ENCODE measurements at regions not wholly inside any gene's neighbourhood (a gene's known extent, or its start where the extent isn't known, plus 50 kb on each side); places are given as distances from the start of the nearest gene placed in this dataset.
"Not testable (repeated sequence)": the region's sequence is repeated elsewhere in the genome, so short reads cannot be mapped to it uniquely, and the experiment has no call there.

- Histone ChIP-seq H3K4me1 (ENCODE audit: insufficient read depth, low read length) (no peaks in the 10 kb centered on the region), H3K9me3 (ENCODE audit: low read length) (no peaks in the 10 kb centered on the region), H3K27me3 (ENCODE audit: insufficient read depth, low read length, poor library complexity, severe bottlenecking) (no peaks in the 10 kb centered on the region), H3K27ac (ENCODE audit: low read depth, low read length) (no peak overlapping the region), H3K36me3 (ENCODE audit: insufficient read depth, low read length) (no peaks in the 10 kb centered on the region), H3K4me3 (ENCODE audit: low read length) (no peak overlapping the region)
- peaks cover 3 to 38% (median 13%) of the 10 kb centered on the region in 5 donors for H3K9me3 Mint-ChIP-seq
- POLR2A ChIA-PET: no interaction called here
- no peaks in the 10 kb centered on the region for H3K4me1 Mint-ChIP-seq
- CTCF ChIA-PET: no interaction called here
- DNase-seq: no peak
- no peak overlapping the region for H3K4me3 Mint-ChIP-seq
- H3K36me3 Mint-ChIP-seq: no peaks in the 10 kb centered on the region
- no peaks in the 10 kb centered on the region for H3K27me3 Mint-ChIP-seq
- no peak overlapping the region for H3K27ac Mint-ChIP-seq
These were observed 478.4 kb upstream of the ADGRL3 start for GRCh38 chr4:60721685-60722084.

- POLR2A ChIA-PET: no interaction called here
- Histone ChIP-seq H3K27ac (ENCODE audit: low read depth, low read length) (no peak overlapping the region), H3K9me3 (ENCODE audit: low read length) (no peaks in the 10 kb centered on the region), H3K4me3 (ENCODE audit: low read length) (no peak overlapping the region), H3K27me3 (ENCODE audit: insufficient read depth, low read length, poor library complexity, severe bottlenecking) (no peaks in the 10 kb centered on the region), H3K36me3 (ENCODE audit: insufficient read depth, low read length) (no peaks in the 10 kb centered on the region), H3K4me1 (ENCODE audit: insufficient read depth, low read length) (no peaks in the 10 kb centered on the region)
- no peak overlapping the region for H3K27ac Mint-ChIP-seq
- H3K9me3 Mint-ChIP-seq: peaks cover 5 to 44% (median 13%) of the 10 kb centered on the region in 5 donors
- no peaks in the 10 kb centered on the region for H3K27me3 Mint-ChIP-seq
- H3K4me3 Mint-ChIP-seq: no peak overlapping the region
- H3K36me3 Mint-ChIP-seq: no peaks in the 10 kb centered on the region
- DNase-seq: no peak
- CTCF ChIA-PET: no interaction called here
- no peaks in the 10 kb centered on the region for H3K4me1 Mint-ChIP-seq
These were observed 476.3 kb upstream of the ADGRL3 start for GRCh38 chr4:60723796-60724195.

GRCh38 chr4:60724623-60725022 is 475.5 kb upstream of the ADGRL3 start:
- H3K27me3 Mint-ChIP-seq: no peaks in the 10 kb centered on the region
- H3K27ac ChIP-seq (ENCODE audit: low read depth, low read length): no peak overlapping the region

GRCh38 chr4:60726779-60727178 is 473.3 kb upstream of the ADGRL3 start:
- Mint-ChIP-seq H3K27me3 (no peaks in the 10 kb centered on the region), H3K9me3 (peaks cover 5 to 45% (median 12%) of the 10 kb centered on the region in 5 donors), H3K4me1 (no peaks in the 10 kb centered on the region), H3K4me3 (no peak overlapping the region), H3K27ac (no peak overlapping the region), H3K36me3 (no peaks in the 10 kb centered on the region)
- Histone ChIP-seq H3K4me1 (ENCODE audit: insufficient read depth, low read length) (no peaks in the 10 kb centered on the region), H3K4me3 (ENCODE audit: low read length) (no peak overlapping the region), H3K27me3 (ENCODE audit: insufficient read depth, low read length, poor library complexity, severe bottlenecking) (no peaks in the 10 kb centered on the region), H3K9me3 (ENCODE audit: low read length) (no peaks in the 10 kb centered on the region), H3K36me3 (ENCODE audit: insufficient read depth, low read length) (no peaks in the 10 kb centered on the region), H3K27ac (ENCODE audit: low read depth, low read length) (no peak overlapping the region)
- ChIA-PET CTCF (no interaction called here), POLR2A (no interaction called here)
- DNase-seq: no peak

More at GRCh38 chr4:60724623-60725022, 475.5 kb upstream of the ADGRL3 start:
- no peaks in the 10 kb centered on the region for H3K4me1 ChIP-seq (ENCODE audit: insufficient read depth, low read length)
- peaks cover 5 to 51% (median 13%) of the 10 kb centered on the region in 5 donors for H3K9me3 Mint-ChIP-seq
- ChIA-PET POLR2A (no interaction called here), CTCF (no interaction called here)
- no peak overlapping the region for H3K4me3 ChIP-seq (ENCODE audit: low read length)
- DNase-seq: no peak
- no peaks in the 10 kb centered on the region for H3K4me1 Mint-ChIP-seq
- no peak overlapping the region for H3K4me3 Mint-ChIP-seq
- no peaks in the 10 kb centered on the region for H3K27me3 ChIP-seq (ENCODE audit: insufficient read depth, low read length, poor library complexity, severe bottlenecking)
- no peaks in the 10 kb centered on the region for H3K36me3 ChIP-seq (ENCODE audit: insufficient read depth, low read length)
- H3K36me3 Mint-ChIP-seq: no peaks in the 10 kb centered on the region
- H3K27ac Mint-ChIP-seq: no peak overlapping the region
- H3K9me3 ChIP-seq (ENCODE audit: low read length): no peaks in the 10 kb centered on the region

- Histone ChIP-seq H3K9me3 (ENCODE audit: low read length) (no peaks in the 10 kb centered on the region), H3K4me3 (ENCODE audit: low read length) (no peak overlapping the region), H3K27ac (ENCODE audit: low read depth, low read length) (no peak overlapping the region), H3K4me1 (ENCODE audit: insufficient read depth, low read length) (no peaks in the 10 kb centered on the region), H3K27me3 (ENCODE audit: insufficient read depth, low read length, poor library complexity, severe bottlenecking) (no peaks in the 10 kb centered on the region), H3K36me3 (ENCODE audit: insufficient read depth, low read length) (no peaks in the 10 kb centered on the region)
- H3K9me3 Mint-ChIP-seq: peaks cover 9 to 36% (median 19%) of the 10 kb centered on the region in 5 donors
- no peaks in the 10 kb centered on the region for H3K4me1 Mint-ChIP-seq
- H3K36me3 Mint-ChIP-seq: no peaks in the 10 kb centered on the region
- H3K27ac Mint-ChIP-seq: no peak overlapping the region
- ChIA-PET CTCF (no interaction called here), POLR2A (no interaction called here)
- H3K27me3 Mint-ChIP-seq: no peaks in the 10 kb centered on the region
- no peak for DNase-seq
- no peak overlapping the region for H3K4me3 Mint-ChIP-seq
These were observed 470.9 kb upstream of the ADGRL3 start for GRCh38 chr4:60729194-60729593.

GRCh38 chr4:60729764-60730163 is 470.4 kb upstream of the ADGRL3 start:
- H3K4me1 ChIP-seq (ENCODE audit: insufficient read depth, low read length); H3K27ac Mint-ChIP-seq; H3K27me3 Mint-ChIP-seq; H3K4me1 Mint-ChIP-seq; CTCF ChIA-PET; H3K36me3 Mint-ChIP-seq; H3K4me3 Mint-ChIP-seq; H3K36me3 ChIP-seq (ENCODE audit: insufficient read depth, low read length); POLR2A ChIA-PET; DNase-seq; H3K4me3 ChIP-seq (ENCODE audit: low read length); H3K9me3 ChIP-seq (ENCODE audit: low read length); H3K27ac ChIP-seq (ENCODE audit: low read depth, low read length); H3K27me3 ChIP-seq (ENCODE audit: insufficient read depth, low read length, poor library complexity, severe bottlenecking): not testable (repeated sequence)
- peaks cover 12 to 31% (median 20%) of the 10 kb centered on the region in 5 donors for H3K9me3 Mint-ChIP-seq

- Histone ChIP-seq H3K4me3 (ENCODE audit: low read length) (no peak overlapping the region), H3K27me3 (ENCODE audit: insufficient read depth, low read length, poor library complexity, severe bottlenecking) (no peaks in the 10 kb centered on the region), H3K27ac (ENCODE audit: low read depth, low read length) (no peak overlapping the region), H3K9me3 (ENCODE audit: low read length) (no peaks in the 10 kb centered on the region), H3K4me1 (ENCODE audit: insufficient read depth, low read length) (no peaks in the 10 kb centered on the region), H3K36me3 (ENCODE audit: insufficient read depth, low read length) (no peaks in the 10 kb centered on the region)
- Mint-ChIP-seq H3K4me1 (no peaks in the 10 kb centered on the region), H3K27ac (no peak overlapping the region), H3K27me3 (peaks cover 0 to 4% of the 10 kb centered on the region in 2 donors), H3K4me3 (no peak overlapping the region), H3K9me3 (peaks cover 13 to 35% (median 18%) of the 10 kb centered on the region in 5 donors), H3K36me3 (no peaks in the 10 kb centered on the region)
- POLR2A ChIA-PET: no interaction called here
- no peak for DNase-seq
- CTCF ChIA-PET: no interaction called here
These were observed 462.3 kb upstream of the ADGRL3 start for GRCh38 chr4:60737858-60738257.

- CTCF ChIA-PET: no interaction called here
These were observed 456.5 kb upstream of the ADGRL3 start for GRCh38 chr4:60743654-60744053.

GRCh38 chr4:60744767-60745166 is 455.4 kb upstream of the ADGRL3 start:
- Mint-ChIP-seq H3K36me3 (no peaks in the 10 kb centered on the region), H3K27me3 (no peaks in the 10 kb centered on the region), H3K27ac (no peak overlapping the region), H3K4me1 (no peaks in the 10 kb centered on the region), H3K9me3 (peaks cover 5 to 36% (median 7%) of the 10 kb centered on the region in 5 donors), H3K4me3 (no peak overlapping the region)
- H3K9me3 ChIP-seq (ENCODE audit: low read length): no peaks in the 10 kb centered on the region
- H3K4me1 ChIP-seq (ENCODE audit: insufficient read depth, low read length): no peaks in the 10 kb centered on the region
- H3K27ac ChIP-seq (ENCODE audit: low read depth, low read length): no peak overlapping the region
- no peak overlapping the region for H3K4me3 ChIP-seq (ENCODE audit: low read length)
- H3K27me3 ChIP-seq (ENCODE audit: insufficient read depth, low read length, poor library complexity, severe bottlenecking): no peaks in the 10 kb centered on the region
- ChIA-PET CTCF (no interaction called here), POLR2A (no interaction called here)
- no peaks in the 10 kb centered on the region for H3K36me3 ChIP-seq (ENCODE audit: insufficient read depth, low read length)
- no peak for DNase-seq

More at GRCh38 chr4:60743654-60744053, 456.5 kb upstream of the ADGRL3 start:
- no peak overlapping the region for H3K27ac Mint-ChIP-seq
- H3K4me3 ChIP-seq (ENCODE audit: low read length): no peak overlapping the region
- no peak overlapping the region for H3K27ac ChIP-seq (ENCODE audit: low read depth, low read length)
- H3K4me3 Mint-ChIP-seq: no peak overlapping the region
- H3K4me1 Mint-ChIP-seq: no peaks in the 10 kb centered on the region
- H3K27me3 Mint-ChIP-seq: no peaks in the 10 kb centered on the region
- no peaks in the 10 kb centered on the region for H3K36me3 ChIP-seq (ENCODE audit: insufficient read depth, low read length)
- H3K27me3 ChIP-seq (ENCODE audit: insufficient read depth, low read length, poor library complexity, severe bottlenecking): no peaks in the 10 kb centered on the region
- POLR2A ChIA-PET: no interaction called here
- H3K4me1 ChIP-seq (ENCODE audit: insufficient read depth, low read length): no peaks in the 10 kb centered on the region
- DNase-seq: no peak
- no peaks in the 10 kb centered on the region for H3K9me3 ChIP-seq (ENCODE audit: low read length)
- peaks cover 0 to 42% (median 7%) of the 10 kb centered on the region in 5 donors for H3K9me3 Mint-ChIP-seq
- H3K36me3 Mint-ChIP-seq: no peaks in the 10 kb centered on the region

Measured in CD8-positive, alpha-beta memory T cell (primary cell).